GM21390 (cell line): ENCODE measurements at regions not wholly inside any gene's neighbourhood (a gene's known extent, or its start where the extent isn't known, plus 50 kb on each side); places are given as distances from the start of the nearest gene placed in this dataset.
"Not testable (repeated sequence)": the region's sequence is repeated elsewhere in the genome, so short reads cannot be mapped to it uniquely, and the experiment has no call there.

ENCODE experiments used
- ATAC-seq: cut with Tn5 transposase; IDR thresholded peaks from one replicate; pipeline ENCODE4 v1.9.1; 2021; ENCODE audit not compliant: unreplicated experiment

DNA sequence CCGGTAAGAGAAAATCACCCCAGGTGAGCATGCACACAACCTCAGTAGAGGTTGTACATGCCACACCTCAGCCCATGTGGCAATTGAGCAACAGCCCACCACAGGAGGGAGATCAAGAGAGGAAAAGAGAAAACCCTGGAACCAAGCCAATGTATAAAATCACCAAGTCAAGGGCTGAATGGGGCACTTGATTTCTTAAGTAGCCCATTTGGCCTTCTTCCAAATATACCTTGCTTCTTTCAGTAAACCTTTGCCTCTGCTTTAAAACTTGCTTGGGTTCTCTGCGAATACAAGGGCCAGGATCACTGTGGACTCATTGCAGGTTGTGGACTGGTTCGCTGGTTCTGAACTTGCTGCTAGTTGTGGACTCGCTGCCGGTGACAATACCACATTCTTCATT, 1814.0 kb downstream of the PLA2G4A start:
- no peak for ATAC-seq

DNA sequence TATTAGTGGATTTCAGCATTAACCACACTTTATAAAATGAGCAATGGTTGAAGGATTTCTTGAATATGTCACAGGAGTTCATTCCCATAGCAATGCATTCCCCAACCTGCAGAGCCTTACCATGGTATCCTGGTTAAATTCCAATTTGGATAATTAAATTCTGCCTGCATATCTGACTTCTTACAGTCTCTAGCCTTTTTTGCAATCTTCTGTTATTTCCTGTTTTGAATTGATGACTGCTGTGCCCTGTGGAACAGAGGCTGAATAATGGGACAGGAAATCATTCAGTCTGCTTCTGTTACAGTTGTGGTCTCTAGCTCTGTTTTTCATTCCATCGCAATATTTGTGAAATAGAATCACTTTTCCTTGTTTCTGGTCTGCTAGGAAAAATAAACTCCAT, 1823.9 kb downstream of the PLA2G4A start:
- no peak for ATAC-seq

DNA sequence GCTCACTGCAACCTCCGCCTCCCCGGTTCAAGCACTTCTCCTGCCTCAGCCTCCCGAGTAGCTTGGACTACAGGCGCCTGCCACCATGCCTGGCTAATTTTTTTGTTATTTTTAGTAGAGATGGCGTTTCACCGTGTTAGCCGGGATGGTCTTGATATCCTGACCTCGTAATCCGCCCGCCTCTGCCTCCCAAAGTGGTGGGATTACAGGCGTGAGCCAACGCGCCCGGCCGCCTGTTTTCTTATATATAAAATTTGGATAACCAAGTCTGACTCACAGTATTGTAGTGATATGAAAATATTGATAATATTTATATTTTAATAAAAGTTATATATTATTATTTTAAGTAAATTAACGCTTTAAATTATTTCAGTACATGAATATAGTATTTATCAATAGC, 1821.7 kb downstream of the BRINP3 start:
- ATAC-seq: not testable (repeated sequence)

GRCh38 chr1:188660572-188660971, 1817.1 kb downstream of the BRINP3 start:
- ATAC-seq: no peak

DNA sequence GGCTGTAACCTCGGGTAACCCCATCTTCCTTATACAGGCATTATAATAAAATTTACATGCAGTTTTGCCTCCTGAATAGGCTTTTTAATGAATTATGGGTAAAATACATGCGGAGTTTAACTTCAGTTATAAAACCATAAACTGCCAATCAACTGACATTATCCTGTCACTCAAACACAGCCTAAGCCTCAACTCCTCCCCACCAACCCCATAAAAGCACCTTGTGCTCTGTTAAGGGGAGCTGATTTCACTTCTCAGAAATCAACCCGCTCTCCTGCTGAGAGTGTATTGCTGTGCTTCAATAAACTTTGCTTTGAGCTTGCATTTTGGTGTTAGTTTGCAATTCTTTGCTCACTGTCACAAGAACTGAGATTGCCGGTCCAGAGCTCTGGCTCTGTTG, 1812.2 kb downstream of the BRINP3 start:
- no peak for ATAC-seq

GRCh38 chr1:188668083-188668482, 1809.6 kb downstream of the BRINP3 start:
- ATAC-seq: no peak

- ATAC-seq: no peak
Observed at GRCh38 chr1:188669728-188670382, 1807.8 kb downstream of the BRINP3 start.

- no peak for ATAC-seq
Observed at GRCh38 chr1:188670837-188671236, 1806.8 kb downstream of the BRINP3 start.

GRCh38 chr1:188672153-188672552, 1805.5 kb downstream of the BRINP3 start:
- ATAC-seq: no peak

DNA sequence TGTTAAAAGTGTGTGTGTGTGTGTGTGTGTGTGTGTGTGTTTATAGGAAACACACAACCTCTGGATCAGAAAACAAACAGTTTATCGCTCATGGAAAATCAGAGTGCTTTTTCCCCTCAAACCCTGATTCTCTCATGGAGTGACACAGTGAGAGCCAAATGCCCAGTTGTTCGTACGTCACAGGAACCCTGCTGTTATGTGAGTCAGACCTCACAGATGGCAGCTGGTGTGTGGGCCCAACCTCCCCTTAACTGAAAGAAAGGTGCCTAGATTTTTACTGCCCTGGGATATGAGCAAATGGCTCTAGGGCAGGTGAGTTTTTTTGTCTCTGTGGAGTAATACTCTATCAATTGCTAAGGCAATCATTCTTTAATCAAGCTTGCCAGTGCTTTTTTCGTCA, 1788.1 kb downstream of the BRINP3 start:
- no peak for ATAC-seq

DNA sequence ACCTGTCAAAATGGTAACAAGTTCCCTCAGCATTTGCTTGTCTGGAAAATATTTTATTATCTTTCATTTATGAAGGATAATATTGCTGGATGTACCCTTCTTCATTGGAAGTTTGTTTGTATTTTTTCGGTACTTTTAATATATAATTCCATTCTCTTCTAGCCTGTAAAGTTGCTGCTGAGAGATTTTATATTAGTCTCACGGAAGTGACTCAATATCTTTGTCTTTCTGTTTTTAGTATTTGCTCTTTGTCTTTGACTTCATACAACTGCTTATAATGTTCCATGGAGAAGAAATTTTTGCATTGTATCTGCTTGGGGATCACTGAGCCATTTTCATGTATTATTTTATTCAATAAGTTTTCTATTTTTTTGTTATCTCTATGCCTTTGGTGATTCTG, 1777.5 kb downstream of the BRINP3 start:
- ATAC-seq: no peak

DNA sequence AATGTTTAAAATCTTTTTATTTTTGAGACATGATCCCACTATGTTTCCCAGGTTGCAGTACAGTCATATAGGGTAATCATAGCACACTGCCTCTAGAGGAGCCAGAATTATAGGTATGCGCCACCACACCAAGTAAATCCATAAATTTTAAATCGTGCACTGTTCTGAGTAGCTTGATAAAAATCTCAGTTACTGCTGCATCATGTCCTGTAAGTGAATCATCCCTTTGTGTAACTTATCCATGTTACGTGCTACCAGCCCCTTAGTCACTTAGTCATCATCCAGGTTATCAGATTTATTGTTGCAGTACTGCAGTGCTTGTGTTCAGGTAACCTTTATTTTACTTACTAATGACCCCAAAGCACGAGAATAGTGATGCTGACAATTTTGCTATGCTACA, 1770.9 kb downstream of the BRINP3 start:
- ATAC-seq: no peak

- no peak for ATAC-seq
Observed at GRCh38 chr1:188708795-188709535, 1768.7 kb downstream of the BRINP3 start.

- ATAC-seq: no peak
Observed at GRCh38 chr1:188715566-188715965, 1762.1 kb downstream of the BRINP3 start.

DNA sequence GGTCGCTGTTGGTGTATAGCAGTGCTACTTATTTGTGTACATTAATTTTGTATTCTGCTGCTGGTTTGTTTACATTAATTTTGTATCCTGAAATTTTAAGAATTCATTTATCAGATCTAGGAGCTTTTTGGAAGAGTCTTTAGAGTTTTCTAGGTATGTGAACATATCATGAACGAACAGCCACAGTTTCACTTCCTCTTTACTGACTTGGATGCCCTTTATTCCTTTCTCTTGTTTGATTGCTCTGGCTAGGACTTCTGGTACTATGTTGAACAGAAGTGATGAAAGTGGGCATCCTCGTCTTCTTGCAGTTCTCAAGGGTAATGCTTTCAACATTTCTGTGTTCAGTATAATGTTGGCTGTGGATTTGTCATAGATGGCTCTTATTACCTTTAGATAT, 1757.9 kb downstream of the BRINP3 start:
- no peak for ATAC-seq

DNA sequence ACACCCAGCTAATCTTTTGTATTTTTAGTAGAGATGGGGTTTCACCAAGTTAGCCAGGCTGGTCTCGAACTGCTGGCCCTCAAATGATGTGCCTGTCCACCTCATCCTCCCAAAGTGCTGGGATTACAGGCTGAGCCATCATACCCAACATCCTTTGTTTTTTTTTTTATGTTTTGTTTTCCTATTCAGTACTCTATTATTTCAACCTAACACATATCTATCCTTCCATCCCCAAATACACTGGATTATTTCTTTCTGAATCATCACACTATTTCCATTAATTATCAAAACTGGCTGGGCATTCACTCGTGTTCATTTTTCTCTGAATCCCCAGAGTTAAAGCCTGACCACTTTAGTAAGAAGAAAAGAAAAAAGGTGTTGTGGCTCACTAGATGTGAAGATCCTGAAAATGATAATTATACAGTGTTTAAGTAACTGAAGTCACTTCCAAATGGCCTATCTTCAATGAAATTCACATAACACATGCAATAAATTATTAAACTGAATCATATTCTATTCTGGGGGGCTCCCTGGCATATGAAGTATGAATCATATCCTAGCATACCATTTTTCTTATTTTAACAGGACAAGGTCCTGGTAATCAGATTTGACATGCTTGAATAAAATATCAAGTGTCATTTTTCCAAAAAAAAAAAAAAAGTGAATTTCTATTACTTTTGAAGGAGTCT, 1754.2 kb downstream of the BRINP3 start:
- ATAC-seq: no peak

- no peak for ATAC-seq
Observed at GRCh38 chr1:188729039-188729438, 1748.6 kb downstream of the BRINP3 start.

DNA sequence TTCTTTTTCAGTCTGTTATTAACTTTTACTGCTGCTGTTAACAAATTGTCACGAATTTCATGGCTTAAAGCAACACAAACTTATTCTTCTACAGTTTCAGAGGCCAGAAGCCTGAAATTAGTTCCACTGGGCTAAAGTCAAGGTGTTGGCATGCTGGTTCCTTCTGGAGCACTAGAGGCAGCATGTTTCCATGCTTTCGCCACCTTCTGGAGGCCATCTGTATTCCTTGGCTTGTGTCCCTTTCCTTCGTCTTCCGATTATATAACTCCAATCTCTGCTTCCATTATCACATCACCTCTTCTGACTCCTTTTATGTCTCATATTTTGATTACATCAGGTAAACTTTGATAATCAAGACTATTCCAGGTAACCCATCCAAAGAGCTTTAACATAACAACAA, 1742.1 kb downstream of the BRINP3 start:
- ATAC-seq: no peak

- not testable (repeated sequence) for ATAC-seq
Observed at GRCh38 chr1:188749275-188749674, 1728.4 kb downstream of the BRINP3 start.

DNA sequence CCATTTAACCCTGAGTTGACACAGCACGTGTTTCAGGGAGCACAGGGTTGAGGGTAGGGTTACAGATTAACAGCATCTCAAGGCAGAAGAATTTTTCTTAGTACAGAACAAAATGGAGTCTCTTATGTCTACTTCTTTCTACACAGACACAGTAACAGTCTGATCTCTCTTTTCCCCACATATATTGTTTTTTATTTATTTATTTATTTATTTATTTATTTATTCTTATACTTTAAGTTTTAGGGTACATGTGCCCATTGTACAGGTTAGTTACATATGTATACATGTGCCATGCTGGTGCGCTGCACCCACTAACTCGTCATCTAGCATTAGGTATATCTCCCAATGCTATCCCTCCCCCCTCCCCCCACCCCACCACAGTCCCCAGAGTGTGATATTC, 1725.6 kb downstream of the BRINP3 start:
- ATAC-seq: not testable (repeated sequence)

GRCh38 chr1:188757747-188758146, 1719.9 kb downstream of the BRINP3 start:
- not testable (repeated sequence) for ATAC-seq

- ATAC-seq: no peak
Observed at GRCh38 chr1:188761226-188761625, 1716.4 kb downstream of the BRINP3 start.
